Choroid plexus epithelial cell (primary cell): ENCODE measurements at regions not wholly inside any gene's neighbourhood (a gene's known extent, or its start where the extent isn't known, plus 50 kb on each side); places are given as distances from the start of the nearest gene placed in this dataset.
"Not testable (repeated sequence)": the region's sequence is repeated elsewhere in the genome, so short reads cannot be mapped to it uniquely, and the experiment has no call there.

ENCODE experiments used
- DNase-seq: peaks from one replicate; pipeline ENCODE4 v3.0.0-alpha.2; 2010; ENCODE audit warnings: low read depth
- H3K4me3 ChIP-seq: 2 replicates; pipeline ENCODE4 v1.5.1; 2011; ENCODE audit warnings: low read depth, mild to moderate bottlenecking, control low read depth, low read length, moderate library complexity
- CTCF ChIP-seq: conservative IDR thresholded peaks from 2 replicates; pipeline ENCODE4 v1.5.1; 2011; ENCODE audit warnings: low read depth, mild to moderate bottlenecking, control low read depth, inconsistent platforms, low read length, moderate library complexity

GRCh38 chr18:51490860-51491259, 293.4 kb upstream of the MEX3C start:
- TF ChIP-seq CTCF, result no peak
- DNase-seq, result no peak
- no peak overlapping the region for H3K4me3 ChIP-seq

GRCh38 chr18:51491678-51492372, 294.3 kb upstream of the MEX3C start:
- no peak for TF ChIP-seq CTCF
- no peak overlapping the region for H3K4me3 ChIP-seq
- no peak for DNase-seq

GRCh38 chr18:51498085-51498855, 300.8 kb upstream of the MEX3C start:
- DNase-seq, result no peak
- TF ChIP-seq CTCF, result no peak

GRCh38 chr18:51503351-51503750, 305.9 kb upstream of the MEX3C start:
- no peak for TF ChIP-seq CTCF

More at GRCh38 chr18:51498085-51498855, 300.8 kb upstream of the MEX3C start:
- H3K4me3 ChIP-seq, result no peak overlapping the region

GRCh38 chr18:51506811-51507210, 309.3 kb upstream of the MEX3C start:
- no peak for DNase-seq
- H3K4me3 ChIP-seq, result no peak overlapping the region
- no peak for TF ChIP-seq CTCF

More at GRCh38 chr18:51503351-51503750, 305.9 kb upstream of the MEX3C start:
- no peak for DNase-seq
- no peak overlapping the region for H3K4me3 ChIP-seq

GRCh38 chr18:51508410-51508809, 310.9 kb upstream of the MEX3C start:
- not testable (repeated sequence) for H3K4me3 ChIP-seq

GRCh38 chr18:51510020-51510419, 312.5 kb upstream of the MEX3C start:
- TF ChIP-seq CTCF, result no peak
- H3K4me3 ChIP-seq, result no peak overlapping the region
- no peak for DNase-seq

More at GRCh38 chr18:51508410-51508809, 310.9 kb upstream of the MEX3C start:
- DNase-seq, result not testable (repeated sequence)
